ENCODE measurements at regions not wholly inside any gene's neighbourhood (a gene's known extent, or its start where the extent isn't known, plus 50 kb on each side); places are given as distances from the start of the nearest gene placed in this dataset.

- DNase-seq: no peak
Observed at GRCh38 chr1:238895911-238896310, 490.5 kb upstream of the CHRM3 start.

DNA sequence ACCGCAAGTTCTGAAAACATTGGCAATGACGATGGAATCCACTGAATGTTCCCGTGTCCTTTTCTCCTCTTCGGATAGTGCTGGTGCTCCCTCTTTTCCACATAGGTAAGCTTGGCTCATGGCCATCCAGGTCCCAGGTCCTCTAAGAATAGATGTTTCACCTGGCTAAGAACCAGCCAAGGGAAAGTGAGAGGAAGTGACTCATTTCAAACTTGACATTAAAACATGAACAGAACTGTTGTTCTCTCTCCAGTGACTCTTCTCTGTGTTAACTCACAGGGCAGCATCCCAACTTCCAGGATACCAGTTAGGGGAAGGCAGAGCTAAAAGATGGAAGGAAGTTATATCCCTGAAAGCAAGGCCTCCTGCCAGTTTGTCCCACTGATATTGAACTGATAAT, 493.8 kb upstream of the CHRM3 start:
- DNase-seq: no peak

DNA sequence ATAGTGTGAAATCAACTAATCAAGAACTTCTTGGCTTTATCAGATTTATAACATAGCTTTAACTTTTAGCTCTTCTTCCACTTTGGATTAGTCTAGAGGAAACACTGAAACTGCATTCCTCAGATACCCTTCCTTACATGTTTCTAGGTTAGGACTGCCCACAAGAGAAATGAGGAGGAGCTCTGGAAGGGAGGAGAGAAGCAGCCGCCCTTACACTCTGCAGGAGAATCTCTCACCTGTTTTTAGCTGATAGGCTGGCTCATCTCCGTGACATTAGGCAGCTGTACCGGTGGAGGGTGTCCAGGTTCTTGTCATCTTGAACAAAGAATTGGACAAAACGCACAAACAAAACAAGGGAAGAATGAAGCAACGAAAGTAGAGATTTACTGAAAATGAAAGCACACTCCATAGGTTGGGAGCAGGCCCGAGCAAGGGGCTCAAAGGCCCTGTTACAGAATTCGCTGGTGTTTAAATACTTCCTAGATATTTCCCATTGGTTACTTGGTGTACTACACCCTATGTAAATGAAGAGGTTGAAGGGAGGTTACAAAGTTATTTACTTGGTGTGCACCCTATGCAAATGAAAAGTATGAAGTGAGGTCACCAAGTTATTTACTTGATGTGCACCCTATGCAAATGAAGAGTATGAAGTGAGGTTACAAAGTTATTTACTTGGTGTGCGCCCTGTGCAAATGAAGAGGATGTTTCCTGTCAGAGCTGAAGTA, 524.9 kb upstream of the CHRM3 start:
- DNase-seq: no peak

DNA sequence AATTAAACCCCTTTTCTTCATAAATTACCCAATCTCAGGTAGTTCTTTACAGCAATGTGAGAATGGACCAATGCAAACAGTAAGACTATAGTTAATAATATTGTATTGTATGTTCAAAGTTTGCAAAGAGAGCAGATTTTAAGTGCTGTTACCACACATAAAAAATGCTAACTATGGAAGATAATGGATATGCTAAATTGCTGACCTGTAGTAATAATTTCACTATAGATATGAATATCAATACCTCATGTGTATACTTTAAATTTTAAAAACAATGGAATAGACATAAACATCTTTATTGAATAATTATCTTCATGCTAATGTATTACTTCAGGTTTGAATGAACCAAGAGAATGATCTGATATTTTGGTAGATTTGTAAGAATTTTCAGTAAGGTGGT, 552.4 kb upstream of the CHRM3 start:
- DNase-seq: no peak

DNA sequence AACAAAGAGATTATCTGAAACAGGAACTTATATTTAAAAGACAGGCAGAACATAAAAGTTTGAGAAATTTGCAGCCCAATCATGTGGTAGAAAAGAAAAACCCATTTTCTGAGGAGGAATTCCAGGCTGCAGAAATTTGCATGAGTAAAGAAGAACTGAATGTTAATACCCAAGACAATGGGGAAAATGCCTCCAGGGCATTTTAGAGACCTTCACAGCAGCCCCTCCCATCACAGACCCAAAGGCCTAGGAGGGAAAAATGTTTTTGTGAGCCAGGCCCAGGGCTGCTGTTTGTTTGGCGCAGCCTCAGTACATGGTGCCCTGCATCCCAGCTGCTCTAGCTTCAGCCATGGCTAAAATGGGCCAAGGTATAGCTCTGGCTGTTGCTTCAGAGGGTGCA, 554.3 kb upstream of the CHRM3 start:
- no peak for DNase-seq

DNA sequence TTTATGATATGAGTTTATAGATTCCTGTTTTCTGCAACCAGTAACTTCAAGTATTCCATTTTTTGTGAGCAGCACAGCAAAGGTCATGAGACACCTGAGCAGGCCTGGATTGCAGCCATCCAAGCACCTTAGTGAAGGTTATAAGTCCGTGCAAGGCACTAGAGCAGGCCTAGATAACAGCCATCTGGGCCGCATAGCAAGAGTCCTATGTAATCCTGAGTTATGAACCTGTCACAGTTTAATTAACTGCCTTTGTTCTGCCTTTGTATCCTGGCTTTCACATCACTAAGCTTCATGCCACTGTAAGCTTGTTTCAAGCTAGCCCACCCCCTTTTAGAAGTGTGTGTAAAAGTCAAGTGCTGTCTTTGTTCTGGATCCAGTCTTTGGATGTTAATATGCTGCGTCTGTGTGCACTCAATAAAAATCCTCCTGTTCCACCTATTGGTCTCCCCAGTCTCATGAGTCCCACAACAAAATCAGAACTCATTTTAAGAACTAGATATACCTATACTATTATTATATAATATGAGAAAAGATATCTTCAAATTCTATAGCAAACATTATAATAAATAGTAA, 556.2 kb upstream of the CHRM3 start:
- DNase-seq: no peak

GRCh38 chr1:238826891-238827290, 559.5 kb upstream of the CHRM3 start:
- DNase-seq: no peak

- no peak for DNase-seq
Observed at GRCh38 chr1:238823416-238823815, 563.0 kb upstream of the CHRM3 start.

DNA sequence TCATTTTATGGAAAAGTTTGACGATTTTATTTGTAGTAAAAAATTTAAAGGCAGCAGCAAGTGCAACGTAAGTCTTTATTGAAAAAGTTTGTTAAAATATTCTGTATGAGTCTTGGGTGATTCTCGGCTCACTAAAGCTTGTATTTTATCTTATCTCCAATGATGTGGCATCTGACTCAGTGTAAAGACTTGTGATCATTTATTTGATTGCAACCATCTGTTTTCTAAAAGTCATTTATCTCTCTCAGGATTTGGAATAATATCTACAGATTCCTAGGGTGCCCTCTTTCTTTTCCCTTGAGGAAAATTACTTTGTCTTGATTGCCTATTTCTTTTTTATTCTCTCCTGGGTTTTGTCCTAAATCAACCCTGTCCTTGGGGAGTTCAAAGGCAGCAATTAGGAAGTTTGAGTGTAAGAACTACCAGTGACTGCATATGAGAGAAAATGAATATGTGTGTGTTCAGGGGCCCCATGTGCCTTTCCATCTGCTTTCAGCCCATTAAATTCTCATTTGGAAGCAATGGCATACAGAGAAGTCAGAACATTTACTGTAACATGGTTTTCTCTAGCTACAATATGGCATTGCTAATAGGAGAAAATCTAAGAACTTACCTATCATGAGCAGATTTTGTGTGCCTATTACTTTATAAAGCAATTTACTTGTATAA, 575.0 kb upstream of the CHRM3 start:
- DNase-seq: no peak

DNA sequence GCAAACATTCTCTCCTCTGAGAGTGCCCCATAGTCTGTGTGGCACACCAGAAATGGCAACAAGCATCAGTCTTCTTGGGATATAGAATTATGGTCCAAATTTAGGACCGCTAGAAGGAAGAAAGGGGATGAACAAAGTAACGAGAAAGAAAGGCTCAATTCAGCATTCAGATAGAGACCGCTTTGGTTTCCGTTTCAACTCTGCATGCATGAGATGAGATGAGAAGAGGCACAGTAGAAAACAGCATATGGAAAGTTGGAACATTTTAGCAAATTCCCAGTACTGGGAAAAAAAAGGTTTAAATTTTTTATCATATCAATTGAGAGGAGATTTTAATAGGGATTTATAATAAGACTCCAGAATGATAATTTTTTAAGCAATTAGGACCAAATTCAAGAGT, 595.5 kb upstream of the CHRM3 start:
- DNase-seq: no peak

GRCh38 chr1:238789916-238790667, 596.3 kb upstream of the CHRM3 start:
- no peak for DNase-seq

GRCh38 chr1:238787471-238787870, 598.9 kb upstream of the CHRM3 start:
- DNase-seq: no peak

- DNase-seq: no peak
Observed at GRCh38 chr1:238783633-238784032, 602.7 kb upstream of the CHRM3 start.

DNA sequence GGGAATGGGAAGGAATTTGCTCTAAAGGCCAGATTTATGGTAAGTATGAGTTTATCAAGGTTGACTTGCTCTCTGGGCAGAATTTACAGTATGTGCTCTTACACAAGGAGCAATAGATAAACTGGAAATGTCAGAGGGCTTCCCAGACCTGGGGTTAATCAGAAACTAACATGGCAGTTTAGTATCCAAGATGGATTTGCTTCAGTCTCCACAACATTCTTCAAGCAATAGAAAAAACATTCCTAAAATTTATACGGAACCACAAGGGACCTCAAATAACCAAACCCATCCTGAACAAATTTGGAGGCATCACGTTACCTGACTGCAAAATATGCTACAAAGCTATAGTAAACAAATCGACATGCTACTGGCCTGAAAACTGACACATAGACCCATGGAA, 606.7 kb upstream of the CHRM3 start:
- no peak for DNase-seq

DNA sequence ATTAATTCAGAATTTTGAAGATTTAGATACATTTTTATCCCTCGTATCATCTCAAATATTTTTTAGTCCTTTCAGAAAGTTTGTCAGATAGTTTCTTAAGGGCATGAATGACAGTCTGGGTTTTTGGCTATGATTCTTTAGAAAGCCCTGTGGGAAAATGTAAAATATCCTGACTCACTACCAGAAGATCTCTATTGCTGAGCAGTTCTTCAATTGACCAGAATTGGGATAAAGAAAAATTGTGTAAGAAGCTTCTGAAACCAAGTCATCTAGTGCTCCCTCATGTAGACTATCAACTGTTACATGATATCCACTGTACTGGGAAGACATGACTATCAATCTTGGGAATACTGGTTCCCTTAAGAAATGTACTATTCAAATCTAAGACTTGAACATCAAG, 608.3 kb upstream of the CHRM3 start:
- DNase-seq: no peak

DNA sequence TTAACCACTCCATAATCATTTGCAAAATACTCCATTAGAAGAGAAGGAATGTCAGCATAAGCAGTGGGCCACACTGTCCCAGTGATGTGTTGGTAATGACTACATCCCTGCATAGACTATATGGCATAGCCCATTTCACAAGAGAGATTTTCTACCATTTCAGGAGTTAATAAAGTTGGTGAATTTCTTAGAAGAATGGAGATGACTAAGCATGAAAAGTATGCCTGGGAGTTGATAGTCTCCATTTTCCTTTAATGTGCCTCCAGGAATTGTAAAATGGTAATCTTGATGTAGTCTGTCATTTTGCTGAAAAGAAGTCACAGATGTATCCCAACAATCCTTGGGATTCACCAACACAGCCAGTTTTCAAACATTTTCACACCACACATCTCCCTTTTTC, 608.8 kb upstream of the CHRM3 start:
- DNase-seq: no peak

DNA sequence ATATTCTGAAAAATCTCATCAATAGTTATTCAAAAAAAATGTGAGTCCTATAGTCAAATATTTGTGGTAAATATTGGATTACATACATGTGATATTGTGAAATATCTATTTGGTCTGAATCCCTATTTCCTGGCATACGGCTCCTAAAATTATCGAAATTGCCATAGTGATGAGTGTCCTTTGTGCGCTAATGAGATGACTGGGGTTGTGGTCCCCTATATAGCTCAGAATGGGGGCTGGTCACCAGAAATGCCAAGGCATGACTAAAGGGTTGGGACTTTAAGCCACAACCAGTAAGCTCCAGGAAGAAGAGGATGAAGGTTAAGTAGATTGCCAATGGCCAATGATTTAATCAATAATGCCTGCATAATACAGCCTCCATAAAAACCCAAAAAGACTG, 610.2 kb upstream of the CHRM3 start:
- DNase-seq: no peak

GRCh38 chr1:238772322-238772721, 614.0 kb upstream of the CHRM3 start:
- DNase-seq: no peak

GRCh38 chr1:238767321-238767720, 619.0 kb upstream of the CHRM3 start:
- no peak for DNase-seq

DNA sequence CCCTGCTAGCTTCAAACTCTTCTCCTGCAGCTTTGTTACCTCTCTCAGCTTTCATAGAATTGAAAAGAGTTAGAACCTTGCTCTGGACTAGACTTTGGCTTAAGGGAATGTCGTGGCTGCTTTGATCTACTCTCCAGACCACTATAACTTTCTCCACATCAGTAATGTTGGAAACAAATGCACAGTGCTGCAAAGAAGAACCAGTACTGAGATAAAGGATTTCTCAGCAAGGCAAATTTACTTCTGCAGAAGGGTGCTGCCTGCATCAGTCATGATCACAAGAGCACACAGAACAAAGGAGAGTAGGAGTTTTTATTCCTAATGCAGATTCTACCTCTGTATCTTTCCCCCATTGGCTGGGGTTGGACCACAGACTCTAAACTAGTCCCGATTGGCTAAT, 621.6 kb upstream of the CHRM3 start:
- no peak for DNase-seq

GRCh38 chr1:238753252-238753651, 633.1 kb upstream of the CHRM3 start:
- no peak for DNase-seq

DNA sequence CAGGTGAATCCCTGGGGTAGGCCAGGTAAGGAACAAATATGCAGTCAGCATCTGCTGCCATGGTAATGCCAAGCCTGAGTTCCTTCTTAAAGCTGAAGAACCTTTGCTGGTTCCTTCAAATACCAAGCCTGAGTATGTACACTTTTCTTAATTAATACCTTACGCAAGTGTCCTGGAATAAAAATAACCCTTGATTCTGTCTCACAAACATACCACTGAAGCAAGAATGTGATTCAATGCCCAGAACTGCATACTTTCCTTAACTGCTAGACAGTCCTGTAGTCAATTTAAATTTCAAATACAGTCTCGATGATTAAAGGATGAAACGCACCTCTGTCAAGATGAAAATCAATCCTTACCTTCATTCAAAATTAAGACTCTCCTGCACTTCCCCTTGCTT, 634.0 kb upstream of the CHRM3 start:
- no peak for DNase-seq

DNA sequence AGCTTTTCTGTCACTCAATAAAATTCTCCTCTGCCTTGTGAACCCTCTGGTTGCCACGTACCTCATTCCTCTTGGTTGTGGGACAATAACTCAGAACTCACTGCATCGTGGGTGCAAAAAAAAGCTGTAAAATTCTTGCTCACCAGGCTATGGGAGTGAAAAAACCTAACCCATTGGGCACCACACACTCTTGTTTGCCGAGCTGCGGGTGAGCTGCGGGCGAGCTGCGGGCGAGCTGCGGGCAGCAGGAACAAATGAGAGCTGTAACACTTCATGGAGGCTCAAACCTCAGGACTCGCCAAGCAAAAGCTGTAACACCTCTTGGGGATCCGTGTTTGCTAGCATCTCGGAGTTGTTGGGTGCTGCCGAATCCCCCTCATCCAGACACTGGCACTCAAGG, 641.3 kb upstream of the CHRM3 start:
- no peak for DNase-seq

DNA sequence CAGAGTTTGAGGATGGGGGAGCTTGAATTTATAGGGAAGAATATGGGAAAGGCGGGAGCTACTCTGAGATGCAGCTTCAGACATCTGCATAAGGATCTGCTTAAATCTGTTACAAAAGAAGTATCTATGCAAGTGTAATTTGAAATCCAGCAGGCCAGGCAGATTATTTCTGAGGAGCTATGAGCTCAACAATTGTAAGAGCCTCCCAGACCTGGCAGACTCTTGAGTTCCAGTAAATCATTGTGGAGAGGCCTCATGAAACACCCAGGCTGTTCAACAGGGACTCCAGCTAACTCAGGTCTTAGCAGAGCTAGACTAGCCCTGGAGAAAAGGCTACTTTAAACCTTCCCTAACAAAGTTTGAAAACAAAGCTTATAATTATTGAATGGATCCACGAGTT, 647.5 kb upstream of the CHRM3 start:
- no peak for DNase-seq
